ENCODE measurements at regions not wholly inside any gene's neighbourhood (a gene's known extent, or its start where the extent isn't known, plus 50 kb on each side); places are given as distances from the start of the nearest gene placed in this dataset.

DNA sequence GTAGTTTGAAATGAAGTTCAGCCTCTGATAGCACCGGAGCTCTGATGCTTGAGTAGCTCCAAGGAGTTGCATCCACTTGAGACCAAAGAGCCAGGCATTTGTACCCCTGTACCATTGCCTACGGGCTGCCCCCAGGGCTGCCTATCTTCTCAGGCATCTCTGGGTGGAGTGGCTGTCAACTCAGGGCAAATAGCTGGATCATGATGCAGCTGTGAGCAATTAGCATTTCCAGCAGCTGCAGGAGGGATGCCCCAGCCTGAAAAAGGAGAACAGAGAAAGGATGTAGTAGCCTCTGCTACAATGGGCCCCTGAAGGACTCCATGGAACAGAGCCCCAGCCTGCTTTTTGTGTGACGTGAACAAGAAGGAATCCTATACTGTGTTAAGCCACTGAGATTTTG is 492.6 kb downstream of the BCOR start:
- no peaks in the 10 kb centered on the region for H4K20me1 ChIP-seq (ENCODE audit: control insufficient read depth, insufficient read depth, low read depth, low read length)

DNA sequence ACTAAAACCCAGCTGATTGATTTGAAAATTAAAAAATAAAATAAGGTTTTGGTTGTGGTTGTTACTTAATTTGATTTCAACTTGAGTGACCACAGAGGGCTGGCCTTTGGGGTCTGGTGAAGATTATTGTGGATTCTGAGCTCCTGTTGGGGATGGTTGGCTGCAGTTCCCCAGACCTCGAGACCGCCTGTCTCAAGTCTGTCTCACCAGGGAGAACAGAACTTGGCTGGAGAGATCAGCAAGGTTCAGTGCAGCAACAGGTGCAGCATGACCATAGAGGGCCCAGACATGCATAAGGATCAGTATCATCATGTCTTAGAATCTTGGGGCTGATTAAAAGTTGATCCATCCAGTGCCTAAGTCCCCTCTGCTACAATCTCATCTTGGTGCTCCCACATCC is 491.9 kb downstream of the BCOR start:
- no peak overlapping the region for H3K4me3 ChIP-seq (ENCODE audit: low read length)
- H3K4me2 ChIP-seq (ENCODE audit: low read length), result no peak overlapping the region
- no peaks in the 10 kb centered on the region for H4K20me1 ChIP-seq (ENCODE audit: control insufficient read depth, insufficient read depth, low read depth, low read length)
- no peak overlapping the region for H3K27ac ChIP-seq (ENCODE audit: low read depth, low read length)
- H3K79me2 ChIP-seq (ENCODE audit: control insufficient read depth, low read length), result no peaks in the 10 kb centered on the region
- no peaks in the 10 kb centered on the region for H3K27me3 ChIP-seq (ENCODE audit: control insufficient read depth, low read length)
- no peaks in the 10 kb centered on the region for H3F3A ChIP-seq (ENCODE audit: control insufficient read depth, insufficient read depth)
- H3K9me3 ChIP-seq (ENCODE audit: control insufficient read depth, insufficient read depth, low read length), result no peaks in the 10 kb centered on the region
- H3K36me3 ChIP-seq (ENCODE audit: control insufficient read depth, low read length), result no peaks in the 10 kb centered on the region
- H3K4me1 ChIP-seq (ENCODE audit: control insufficient read depth, low read length), result no peaks in the 10 kb centered on the region
- H3K9me2 ChIP-seq (replicated peaks; ENCODE audit: control insufficient read depth, low read length), result no peaks in the 10 kb centered on the region
- TF ChIP-seq EZH2phosphoT487 (IDR thresholded peaks at IDR 0.05; ENCODE audit: borderline replicate concordance, low read length), result no peak
- TF ChIP-seq, protein P1, sequence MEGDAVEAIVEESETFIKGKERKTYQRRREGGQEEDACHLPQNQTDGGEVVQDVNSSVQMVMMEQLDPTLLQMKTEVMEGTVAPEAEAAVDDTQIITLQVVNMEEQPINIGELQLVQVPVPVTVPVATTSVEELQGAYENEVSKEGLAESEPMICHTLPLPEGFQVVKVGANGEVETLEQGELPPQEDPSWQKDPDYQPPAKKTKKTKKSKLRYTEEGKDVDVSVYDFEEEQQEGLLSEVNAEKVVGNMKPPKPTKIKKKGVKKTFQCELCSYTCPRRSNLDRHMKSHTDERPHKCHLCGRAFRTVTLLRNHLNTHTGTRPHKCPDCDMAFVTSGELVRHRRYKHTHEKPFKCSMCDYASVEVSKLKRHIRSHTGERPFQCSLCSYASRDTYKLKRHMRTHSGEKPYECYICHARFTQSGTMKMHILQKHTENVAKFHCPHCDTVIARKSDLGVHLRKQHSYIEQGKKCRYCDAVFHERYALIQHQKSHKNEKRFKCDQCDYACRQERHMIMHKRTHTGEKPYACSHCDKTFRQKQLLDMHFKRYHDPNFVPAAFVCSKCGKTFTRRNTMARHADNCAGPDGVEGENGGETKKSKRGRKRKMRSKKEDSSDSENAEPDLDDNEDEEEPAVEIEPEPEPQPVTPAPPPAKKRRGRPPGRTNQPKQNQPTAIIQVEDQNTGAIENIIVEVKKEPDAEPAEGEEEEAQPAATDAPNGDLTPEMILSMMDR (IDR thresholded peaks at IDR 0.05; ENCODE audit: low read depth, low read length, poor library complexity, severe bottlenecking), result no peak

More for the DNA sequence above, 492.6 kb downstream of the BCOR start:
- no peaks in the 10 kb centered on the region for H3F3A ChIP-seq (ENCODE audit: control insufficient read depth, insufficient read depth)
- H3K27me3 ChIP-seq (ENCODE audit: control insufficient read depth, low read length), result no peaks in the 10 kb centered on the region
- H3K36me3 ChIP-seq (ENCODE audit: control insufficient read depth, low read length), result no peaks in the 10 kb centered on the region
- H3K4me1 ChIP-seq (ENCODE audit: control insufficient read depth, low read length), result no peaks in the 10 kb centered on the region
- H3K4me2 ChIP-seq (ENCODE audit: low read length), result no peak overlapping the region
- no peak overlapping the region for H3K27ac ChIP-seq (ENCODE audit: low read depth, low read length)
- H3K4me3 ChIP-seq (ENCODE audit: low read length), result no peak overlapping the region
- no peaks in the 10 kb centered on the region for H3K9me3 ChIP-seq (ENCODE audit: control insufficient read depth, insufficient read depth, low read length)
- no peaks in the 10 kb centered on the region for H3K79me2 ChIP-seq (ENCODE audit: control insufficient read depth, low read length)
- TF ChIP-seq, protein P1 (IDR thresholded peaks at IDR 0.05; ENCODE audit: low read depth, low read length, poor library complexity, severe bottlenecking), result no peak
- TF ChIP-seq EZH2phosphoT487 (IDR thresholded peaks at IDR 0.05; ENCODE audit: borderline replicate concordance, low read length), result no peak
- no peaks in the 10 kb centered on the region for H3K9me2 ChIP-seq (replicated peaks; ENCODE audit: control insufficient read depth, low read length)

DNA sequence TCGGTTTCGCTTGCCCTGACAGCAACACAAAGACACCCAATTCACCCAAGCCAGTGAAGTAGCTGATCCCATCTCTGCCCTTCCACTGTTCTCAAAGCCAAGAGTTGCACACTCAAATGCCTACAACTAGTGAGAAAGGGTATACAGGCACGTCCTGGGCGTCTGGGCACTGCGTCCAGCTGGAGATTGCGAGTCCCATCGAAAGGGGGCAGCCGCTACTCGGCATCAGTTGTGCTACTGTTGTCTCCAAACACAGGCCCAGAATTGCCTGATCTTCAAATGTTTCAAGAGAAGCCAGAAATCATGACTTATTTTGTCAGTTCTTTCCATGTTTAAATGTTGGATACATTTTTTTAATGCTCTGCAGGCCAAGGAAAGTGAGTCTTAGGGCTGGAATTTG is 487.8 kb downstream of the BCOR start:
- H3K27me3 ChIP-seq (ENCODE audit: control insufficient read depth, low read length), result no peaks in the 10 kb centered on the region
- H3K9me3 ChIP-seq (ENCODE audit: control insufficient read depth, insufficient read depth, low read length), result no peaks in the 10 kb centered on the region
- H3K4me3 ChIP-seq (ENCODE audit: low read length), result no peak overlapping the region
- no peaks in the 10 kb centered on the region for H3K36me3 ChIP-seq (ENCODE audit: control insufficient read depth, low read length)
- no peaks in the 10 kb centered on the region for H3K4me1 ChIP-seq (ENCODE audit: control insufficient read depth, low read length)
- H3K4me2 ChIP-seq (ENCODE audit: low read length), result no peak overlapping the region
- no peaks in the 10 kb centered on the region for H3K9me2 ChIP-seq (replicated peaks; ENCODE audit: control insufficient read depth, low read length)
- H3K79me2 ChIP-seq (ENCODE audit: control insufficient read depth, low read length), result no peaks in the 10 kb centered on the region
- no peaks in the 10 kb centered on the region for H4K20me1 ChIP-seq (ENCODE audit: control insufficient read depth, insufficient read depth, low read depth, low read length)
- TF ChIP-seq, protein P1 (IDR thresholded peaks at IDR 0.05; ENCODE audit: low read depth, low read length, poor library complexity, severe bottlenecking), result no peak
- no peak for TF ChIP-seq EZH2phosphoT487 (IDR thresholded peaks at IDR 0.05; ENCODE audit: borderline replicate concordance, low read length)
- H3F3A ChIP-seq (ENCODE audit: control insufficient read depth, insufficient read depth), result no peaks in the 10 kb centered on the region
- no peak overlapping the region for H3K27ac ChIP-seq (ENCODE audit: low read depth, low read length)

DNA sequence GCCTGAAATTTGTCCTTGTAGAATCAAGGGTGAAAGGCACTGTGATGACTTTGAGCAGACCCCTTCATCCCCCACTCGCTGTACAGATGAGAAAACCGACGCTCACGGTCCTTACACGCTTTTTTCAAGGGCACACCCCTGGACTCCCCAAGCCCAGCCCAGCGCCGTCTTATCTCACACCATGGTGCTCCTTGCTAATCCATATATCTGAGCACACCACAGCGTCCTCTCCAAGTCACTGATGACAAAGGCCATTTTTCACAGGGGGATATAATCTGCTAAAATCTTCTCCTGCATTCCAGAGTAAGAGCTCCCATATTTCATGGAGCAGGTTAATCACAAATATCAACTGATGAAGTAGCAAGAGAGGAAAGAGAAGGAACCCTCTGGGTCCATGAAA is 486.3 kb downstream of the BCOR start:
- no peaks in the 10 kb centered on the region for H4K20me1 ChIP-seq (ENCODE audit: control insufficient read depth, insufficient read depth, low read depth, low read length)
- TF ChIP-seq, protein P1 (IDR thresholded peaks at IDR 0.05; ENCODE audit: low read depth, low read length, poor library complexity, severe bottlenecking), result no peak
- TF ChIP-seq EZH2phosphoT487 (IDR thresholded peaks at IDR 0.05; ENCODE audit: borderline replicate concordance, low read length), result no peak
- no peak overlapping the region for H3K4me2 ChIP-seq (ENCODE audit: low read length)
- no peak overlapping the region for H3K4me3 ChIP-seq (ENCODE audit: low read length)
- no peaks in the 10 kb centered on the region for H3K36me3 ChIP-seq (ENCODE audit: control insufficient read depth, low read length)
- no peaks in the 10 kb centered on the region for H3K9me3 ChIP-seq (ENCODE audit: control insufficient read depth, insufficient read depth, low read length)
- H3K79me2 ChIP-seq (ENCODE audit: control insufficient read depth, low read length), result no peaks in the 10 kb centered on the region
- no peak overlapping the region for H3K27ac ChIP-seq (ENCODE audit: low read depth, low read length)
- H3K27me3 ChIP-seq (ENCODE audit: control insufficient read depth, low read length), result no peaks in the 10 kb centered on the region
- no peaks in the 10 kb centered on the region for H3K9me2 ChIP-seq (replicated peaks; ENCODE audit: control insufficient read depth, low read length)
- H3K4me1 ChIP-seq (ENCODE audit: control insufficient read depth, low read length), result no peaks in the 10 kb centered on the region
- H3F3A ChIP-seq (ENCODE audit: control insufficient read depth, insufficient read depth), result no peaks in the 10 kb centered on the region

Measured in DOHH2 (cell line).